GM19455 (cell line): ENCODE measurements at regions not wholly inside any gene's neighbourhood (a gene's known extent, or its start where the extent isn't known, plus 50 kb on each side); places are given as distances from the start of the nearest gene placed in this dataset.
"Not testable (repeated sequence)": the region's sequence is repeated elsewhere in the genome, so short reads cannot be mapped to it uniquely, and the experiment has no call there.

Experiments
- ATAC-seq: cut with Tn5 transposase; IDR thresholded peaks from one replicate; pipeline ENCODE4 v1.9.1; 2021; ENCODE audit not compliant: unreplicated experiment

- not testable (repeated sequence) for ATAC-seq
Measured at GRCh38 chr7:116373229-116373628, 126.3 kb upstream of the CAV2 start.

- no peak for ATAC-seq
Measured at GRCh38 chr7:116377721-116378120, 121.8 kb upstream of the CAV2 start.

DNA sequence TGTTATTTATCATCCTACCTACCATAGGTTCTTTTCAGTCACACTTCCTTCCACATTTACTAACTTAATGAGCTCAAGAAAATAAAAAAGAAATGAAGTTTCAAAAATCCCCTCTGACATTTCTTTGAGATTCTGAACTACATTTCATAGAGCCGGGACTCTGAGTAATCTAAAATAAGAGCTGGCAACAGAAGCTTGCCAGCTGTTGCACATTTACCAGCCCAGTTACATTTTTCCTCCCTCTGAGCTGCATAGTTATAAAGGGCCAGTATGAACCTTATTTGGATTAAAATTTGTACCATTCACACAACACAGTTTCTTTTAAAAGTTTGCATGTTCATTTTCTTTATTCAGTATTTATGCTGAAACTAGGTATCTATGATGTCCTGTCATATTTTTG is 119.5 kb upstream of the CAV2 start:
- no peak for ATAC-seq

- no peak for ATAC-seq
Measured at GRCh38 chr7:116382375-116382774, 117.2 kb upstream of the CAV2 start.

- ATAC-seq = no peak
Measured at GRCh38 chr7:116384936-116385635, 114.5 kb upstream of the CAV2 start.

DNA sequence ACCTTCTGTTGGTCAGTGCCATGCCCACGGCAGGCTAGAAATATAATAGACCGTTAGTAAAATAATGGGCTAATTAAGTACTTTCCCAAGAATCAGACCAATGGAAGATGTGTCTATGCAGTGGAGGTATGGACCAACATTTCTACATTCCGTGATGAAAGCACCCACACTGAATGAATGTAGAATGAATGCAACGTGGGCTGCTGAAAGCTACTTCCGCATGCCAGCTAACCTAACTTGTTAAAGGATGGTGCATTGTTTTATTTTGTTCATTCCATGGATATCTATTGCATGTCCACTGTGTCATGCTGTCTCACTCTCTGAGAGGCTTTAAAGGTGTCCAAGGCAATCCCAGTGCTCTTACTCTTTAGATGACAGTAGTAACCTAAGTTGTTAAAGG is 112.9 kb upstream of the CAV2 start:
- no peak for ATAC-seq

GRCh38 chr7:116390363-116390762 is 109.2 kb upstream of the CAV2 start:
- no peak for ATAC-seq

DNA sequence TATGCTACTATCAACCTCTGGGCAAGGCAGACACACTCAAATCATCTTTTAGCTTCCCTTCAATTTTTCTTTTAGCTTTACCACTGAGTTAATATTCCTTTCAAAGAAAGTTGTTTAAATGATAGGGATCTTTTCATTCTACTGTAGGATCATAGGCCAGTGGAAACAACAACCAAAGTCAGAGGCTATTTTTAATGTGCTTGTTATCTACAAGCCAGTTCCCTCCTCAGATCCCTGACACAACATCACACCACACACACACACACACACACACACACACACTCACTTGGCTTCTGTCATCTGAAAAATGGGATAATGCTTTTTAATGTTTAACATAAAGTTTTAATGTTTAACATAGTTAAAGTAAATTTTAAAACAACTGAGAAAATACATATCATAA is 106.7 kb upstream of the CAV2 start:
- no peak for ATAC-seq

DNA sequence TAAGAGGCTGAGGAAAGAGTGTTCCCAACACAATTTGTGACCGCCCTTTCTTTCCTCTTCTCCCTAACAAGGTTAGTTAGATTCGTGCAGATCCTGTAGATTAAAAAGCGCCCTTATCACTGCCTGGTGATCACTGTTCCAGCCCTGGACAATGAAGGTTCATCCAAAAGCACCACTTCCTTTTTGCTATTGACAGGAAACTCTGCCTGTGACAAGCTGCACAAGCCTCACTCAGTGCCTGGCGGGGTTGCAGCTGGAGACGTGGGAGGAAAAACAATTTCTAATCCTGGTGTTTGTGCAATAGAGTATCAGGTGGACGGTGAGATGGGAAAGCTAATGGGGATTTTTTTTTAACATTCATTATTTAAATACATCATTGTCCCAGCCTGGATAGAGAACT is 105.9 kb upstream of the CAV2 start:
- ATAC-seq = no peak

DNA sequence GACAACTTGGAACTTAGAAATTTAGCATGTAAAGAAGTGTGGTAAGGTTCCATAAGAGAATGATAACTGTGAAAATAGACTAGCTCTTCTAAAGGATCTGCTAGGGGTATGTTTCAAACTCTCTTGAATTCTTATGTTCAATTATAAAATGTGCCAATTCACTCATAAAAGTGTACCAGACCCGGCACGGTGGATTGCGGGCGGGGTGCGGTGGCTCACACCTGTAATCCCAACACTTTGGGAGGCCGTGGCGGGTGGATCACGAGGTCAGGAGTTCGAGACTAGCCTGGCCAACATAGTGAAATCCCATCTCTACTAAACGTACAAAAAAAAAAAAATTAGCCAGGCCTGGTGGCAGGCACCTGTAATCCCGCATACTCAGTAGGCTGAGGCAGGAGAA is 105.4 kb upstream of the CAV2 start:
- ATAC-seq = no peak

DNA sequence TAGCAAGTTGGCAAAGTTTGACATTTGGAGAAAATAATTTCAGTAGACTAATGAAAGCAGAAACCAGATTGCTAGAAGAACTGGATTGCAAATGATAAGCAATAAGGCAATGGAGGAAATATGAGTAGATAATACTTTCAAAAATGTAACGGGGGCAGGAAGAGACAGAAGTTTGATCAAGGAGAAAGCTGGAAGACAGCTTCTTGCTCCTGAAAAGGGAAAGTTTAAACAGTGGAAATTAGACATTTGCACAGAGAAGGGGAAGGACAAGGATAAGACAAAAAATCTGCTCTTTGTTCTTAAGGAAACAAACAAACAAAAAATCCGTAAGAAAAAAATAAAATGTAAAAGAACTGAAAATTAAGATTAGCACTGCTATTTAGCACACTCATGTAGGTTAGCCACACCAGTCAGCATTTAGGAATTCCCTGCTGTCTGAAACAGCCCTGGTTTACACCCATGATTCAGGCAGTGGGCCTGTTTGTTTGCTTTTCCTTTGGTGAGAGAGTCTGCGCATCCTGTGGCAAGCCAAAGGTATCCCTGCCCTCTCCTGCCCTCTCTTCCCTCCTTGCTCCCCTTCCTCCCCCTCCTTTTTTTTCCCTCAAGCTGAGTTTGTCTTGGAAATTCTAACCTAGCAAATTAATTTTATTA is 104.3 kb upstream of the CAV2 start:
- ATAC-seq = no peak

- ATAC-seq = no peak
Measured at GRCh38 chr7:116398672-116399071, 100.9 kb upstream of the CAV2 start.

- no peak for ATAC-seq
Measured at GRCh38 chr7:116399819-116400218, 99.7 kb upstream of the CAV2 start.

GRCh38 chr7:116400522-116400921 is 99.0 kb upstream of the CAV2 start:
- ATAC-seq = no peak

DNA sequence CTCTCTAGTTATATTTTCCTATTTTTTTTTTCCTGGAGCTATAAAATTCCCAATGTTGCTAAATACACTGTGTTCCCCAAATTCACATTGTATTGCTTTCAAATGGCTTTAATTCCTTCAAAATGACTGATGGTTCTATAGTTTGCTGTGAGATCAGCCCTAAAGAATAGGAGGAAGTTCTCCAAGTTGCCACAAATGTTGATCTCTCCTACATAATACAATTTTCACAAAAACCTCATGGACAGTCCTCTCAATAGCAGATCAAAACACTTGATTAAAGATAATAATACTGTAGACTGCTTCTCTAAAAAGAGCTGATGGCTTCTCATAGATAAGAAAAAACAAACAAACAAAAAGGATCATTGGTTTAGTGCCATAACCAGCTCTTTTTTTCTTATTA is 97.8 kb upstream of the CAV2 start:
- ATAC-seq = no peak

DNA sequence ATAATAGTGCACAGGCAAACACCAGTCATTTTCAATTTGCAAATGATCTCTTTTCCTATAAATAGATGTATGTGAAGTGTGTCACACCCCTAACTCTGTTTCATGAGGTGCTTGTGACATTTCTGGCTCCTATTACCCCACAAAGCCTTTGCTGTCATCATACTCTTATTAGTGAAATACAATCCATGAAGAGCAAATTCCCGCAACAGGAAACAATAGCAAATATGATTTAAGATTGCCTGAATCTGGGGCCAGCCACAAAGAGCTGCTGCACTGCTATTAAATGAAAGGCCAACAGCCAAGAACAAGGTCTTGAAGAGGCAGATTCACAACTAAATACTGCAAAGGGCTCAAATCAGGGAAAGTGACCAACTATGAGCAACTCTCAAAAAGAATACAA is 96.3 kb upstream of the CAV2 start:
- no peak for ATAC-seq

GRCh38 chr7:116404389-116404788 is 95.1 kb upstream of the CAV2 start:
- ATAC-seq = no peak

DNA sequence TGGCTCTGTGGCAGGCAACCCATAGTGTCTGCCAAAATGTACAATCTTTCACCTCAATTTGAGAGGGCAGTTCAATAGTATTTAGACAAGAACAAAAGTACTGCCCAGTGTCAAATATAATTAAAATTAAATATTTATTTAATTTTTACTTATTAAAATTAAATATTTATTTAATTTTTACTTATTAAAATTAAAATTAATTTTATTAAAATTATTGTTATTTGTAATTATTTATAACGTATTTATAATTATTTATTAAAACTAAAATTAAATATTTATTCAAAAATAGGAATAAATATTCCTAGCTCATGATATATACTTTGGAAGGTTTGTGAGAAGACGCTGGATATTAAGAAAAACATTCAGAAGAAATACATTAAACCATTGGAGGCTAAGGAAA is 93.7 kb upstream of the CAV2 start:
- no peak for ATAC-seq

DNA sequence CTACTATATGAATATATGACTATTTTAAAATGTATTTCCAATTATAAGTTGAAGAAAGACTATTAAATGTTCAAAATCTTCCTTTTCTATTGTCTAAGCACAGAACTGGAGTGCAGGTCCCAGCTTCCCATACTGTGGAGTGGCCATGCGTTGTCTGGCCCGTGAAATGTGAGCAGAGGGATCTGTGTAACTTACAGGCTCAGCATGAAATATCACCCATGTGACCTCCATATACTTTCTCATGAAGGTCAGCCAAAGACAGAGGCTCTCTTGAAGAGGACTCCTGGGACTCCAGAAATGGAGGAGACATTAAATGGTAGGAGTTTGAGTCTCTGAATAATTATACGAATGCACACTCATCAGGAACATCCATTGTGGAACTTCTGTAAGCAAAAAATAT is 92.4 kb upstream of the CAV2 start:
- ATAC-seq = no peak

GRCh38 chr7:116408166-116408565 is 91.4 kb upstream of the CAV2 start:
- no peak for ATAC-seq

DNA sequence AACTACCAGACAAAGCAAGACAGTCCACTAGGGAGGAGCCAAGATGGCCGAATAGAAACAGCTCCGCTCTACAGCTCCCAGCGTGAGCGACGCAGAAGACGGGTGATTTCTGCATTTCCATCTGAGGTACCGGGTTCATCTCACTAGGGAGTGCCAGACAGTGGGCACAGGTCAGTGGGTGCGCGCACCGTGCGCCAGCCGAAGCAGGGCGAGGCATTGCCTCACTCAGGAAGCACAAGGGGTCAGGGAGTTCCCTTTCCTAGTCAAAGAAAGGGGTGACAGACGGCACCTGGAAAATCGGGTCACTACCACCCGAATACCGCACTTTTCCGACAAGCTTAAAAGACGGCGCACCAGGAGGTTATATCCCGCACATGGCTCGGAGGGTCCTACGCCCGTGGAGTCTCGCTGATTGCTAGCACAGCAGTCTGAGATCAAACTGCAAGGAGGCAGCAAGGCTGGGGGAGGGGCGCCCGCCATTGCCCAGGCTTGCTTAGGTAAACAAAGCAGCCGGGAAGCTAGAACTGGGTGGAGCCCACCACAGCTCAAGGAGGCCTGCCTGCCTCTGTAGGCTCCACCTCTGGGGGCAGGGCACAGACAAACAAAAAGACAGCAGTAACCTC is 90.6 kb upstream of the CAV2 start:
- ATAC-seq = not testable (repeated sequence)

DNA sequence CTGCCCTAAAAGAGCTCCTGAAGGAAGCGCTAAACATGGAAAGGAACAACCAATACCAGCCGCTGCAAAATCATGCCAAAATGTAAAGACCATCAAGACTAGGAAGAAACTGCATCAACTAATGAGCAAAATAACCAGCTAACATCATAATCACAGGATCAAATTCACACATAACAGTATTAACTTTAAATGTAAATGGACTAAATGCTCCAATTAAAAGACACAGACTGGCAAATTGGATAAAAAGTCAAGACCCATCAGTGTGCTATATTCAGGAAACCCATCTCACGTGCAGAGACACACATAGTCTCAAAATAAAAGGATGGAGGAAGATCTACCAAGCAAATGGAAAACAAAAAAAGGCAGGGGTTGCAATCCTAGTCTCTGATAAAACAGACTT is 88.8 kb upstream of the CAV2 start:
- ATAC-seq = not testable (repeated sequence)
